Mammary epithelial cell (primary cell): ENCODE measurements at regions not wholly inside any gene's neighbourhood (a gene's known extent, or its start where the extent isn't known, plus 50 kb on each side); places are given as distances from the start of the nearest gene placed in this dataset.

Experiments used
- EZH2 ChIP-seq: IDR thresholded peaks from 2 replicates; pipeline ENCODE4 v1.6.1; 2012; ENCODE audit warnings: low read length, inconsistent platforms, borderline replicate concordance
- TF ChIP-seq, protein P1 (sequence below), 2 donors: IDR thresholded peaks in 1 of 2; conservative IDR thresholded peaks in 1 of 2; 2 replicates each; pipeline ENCODE4 v1.5.1; 2011 to 2012; ENCODE audit warnings: inconsistent platforms in 2 of 2, low read length in 2 of 2, mild to moderate bottlenecking in 2 of 2, control low read depth in 1 of 2, low read depth in 1 of 2; ENCODE audit not compliant: insufficient read depth in 1 of 2; ENCODE audit errors: extremely low read depth in 1 of 2

DNA sequence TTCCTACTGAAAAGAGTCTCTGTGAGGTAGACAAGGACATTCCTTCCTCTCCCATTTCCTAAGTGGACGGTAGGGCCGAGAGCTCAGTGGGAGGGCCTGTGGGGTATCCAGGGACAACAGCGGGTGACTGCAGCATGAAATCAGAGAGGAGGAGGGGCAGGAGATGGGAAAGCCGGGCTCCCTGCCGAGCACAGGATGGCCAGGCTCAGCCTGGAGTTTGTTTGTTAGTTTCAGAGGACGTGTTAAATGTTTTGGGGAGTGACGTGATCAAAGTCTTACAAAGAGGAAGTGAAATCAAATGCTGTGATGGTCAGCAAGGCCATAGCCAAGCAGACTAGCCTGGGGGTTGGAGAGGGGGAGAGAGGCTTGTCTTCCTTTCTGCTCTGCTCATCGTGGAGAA, 152.7 kb downstream of the ADAMTS15 start:
- TF ChIP-seq, protein P1, sequence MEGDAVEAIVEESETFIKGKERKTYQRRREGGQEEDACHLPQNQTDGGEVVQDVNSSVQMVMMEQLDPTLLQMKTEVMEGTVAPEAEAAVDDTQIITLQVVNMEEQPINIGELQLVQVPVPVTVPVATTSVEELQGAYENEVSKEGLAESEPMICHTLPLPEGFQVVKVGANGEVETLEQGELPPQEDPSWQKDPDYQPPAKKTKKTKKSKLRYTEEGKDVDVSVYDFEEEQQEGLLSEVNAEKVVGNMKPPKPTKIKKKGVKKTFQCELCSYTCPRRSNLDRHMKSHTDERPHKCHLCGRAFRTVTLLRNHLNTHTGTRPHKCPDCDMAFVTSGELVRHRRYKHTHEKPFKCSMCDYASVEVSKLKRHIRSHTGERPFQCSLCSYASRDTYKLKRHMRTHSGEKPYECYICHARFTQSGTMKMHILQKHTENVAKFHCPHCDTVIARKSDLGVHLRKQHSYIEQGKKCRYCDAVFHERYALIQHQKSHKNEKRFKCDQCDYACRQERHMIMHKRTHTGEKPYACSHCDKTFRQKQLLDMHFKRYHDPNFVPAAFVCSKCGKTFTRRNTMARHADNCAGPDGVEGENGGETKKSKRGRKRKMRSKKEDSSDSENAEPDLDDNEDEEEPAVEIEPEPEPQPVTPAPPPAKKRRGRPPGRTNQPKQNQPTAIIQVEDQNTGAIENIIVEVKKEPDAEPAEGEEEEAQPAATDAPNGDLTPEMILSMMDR (conservative IDR thresholded peaks at IDR 0.05 in 1 of 2, IDR thresholded peaks at IDR 0.05 in 1 of 2; ENCODE audit: extremely low read depth in 1 of 2, insufficient read depth in 1 of 2, low read depth in 1 of 2, low read length in 2 of 2) = no peak
- TF ChIP-seq EZH2 = no peak
